HG03175 (cell line): ENCODE measurements at regions not wholly inside any gene's neighbourhood (a gene's known extent, or its start where the extent isn't known, plus 50 kb on each side); places are given as distances from the start of the nearest gene placed in this dataset.
"Not testable (repeated sequence)": the region's sequence is repeated elsewhere in the genome, so short reads cannot be mapped to it uniquely, and the experiment has no call there.

Source experiments
- ATAC-seq: cut with Tn5 transposase; IDR thresholded peaks from one replicate; pipeline ENCODE4 v1.9.1; 2021; ENCODE audit warnings: mild to moderate bottlenecking, moderate library complexity; ENCODE audit not compliant: unreplicated experiment

DNA sequence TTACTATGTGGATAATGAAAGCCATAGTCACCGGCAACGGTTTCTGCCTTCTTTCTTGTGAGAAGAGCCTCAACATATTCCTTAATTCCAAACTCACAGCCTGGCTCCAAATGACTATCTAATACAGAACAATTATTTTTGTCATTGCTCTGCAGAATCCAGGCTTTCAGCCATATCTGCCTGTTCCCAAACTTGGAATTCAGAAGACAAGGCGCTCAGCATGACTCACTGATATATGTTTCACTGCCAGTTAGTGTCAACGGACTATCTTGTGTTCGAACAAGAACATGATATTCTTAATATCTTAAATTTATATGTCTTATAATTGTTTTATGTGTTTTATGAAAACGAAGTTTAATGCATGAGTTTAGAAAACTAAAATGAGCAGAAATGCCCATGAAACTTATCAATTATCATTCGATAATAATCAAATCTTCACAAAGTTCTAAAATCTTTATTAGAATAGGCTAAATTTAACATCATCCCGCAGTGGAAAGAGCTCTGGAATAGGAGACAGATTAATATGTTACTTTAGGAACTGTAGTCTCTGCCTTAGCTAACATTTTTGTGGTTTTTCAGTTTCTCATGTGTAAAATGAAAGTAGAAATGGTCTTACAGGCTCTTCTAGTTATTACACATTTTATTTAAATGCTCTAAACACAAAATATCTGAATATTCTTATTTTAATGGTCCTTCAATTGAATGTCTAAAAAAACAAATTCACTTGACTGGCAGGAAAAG, 669.3 kb upstream of the GJE1 start:
- peak; percentile 78 for ATAC-seq

DNA sequence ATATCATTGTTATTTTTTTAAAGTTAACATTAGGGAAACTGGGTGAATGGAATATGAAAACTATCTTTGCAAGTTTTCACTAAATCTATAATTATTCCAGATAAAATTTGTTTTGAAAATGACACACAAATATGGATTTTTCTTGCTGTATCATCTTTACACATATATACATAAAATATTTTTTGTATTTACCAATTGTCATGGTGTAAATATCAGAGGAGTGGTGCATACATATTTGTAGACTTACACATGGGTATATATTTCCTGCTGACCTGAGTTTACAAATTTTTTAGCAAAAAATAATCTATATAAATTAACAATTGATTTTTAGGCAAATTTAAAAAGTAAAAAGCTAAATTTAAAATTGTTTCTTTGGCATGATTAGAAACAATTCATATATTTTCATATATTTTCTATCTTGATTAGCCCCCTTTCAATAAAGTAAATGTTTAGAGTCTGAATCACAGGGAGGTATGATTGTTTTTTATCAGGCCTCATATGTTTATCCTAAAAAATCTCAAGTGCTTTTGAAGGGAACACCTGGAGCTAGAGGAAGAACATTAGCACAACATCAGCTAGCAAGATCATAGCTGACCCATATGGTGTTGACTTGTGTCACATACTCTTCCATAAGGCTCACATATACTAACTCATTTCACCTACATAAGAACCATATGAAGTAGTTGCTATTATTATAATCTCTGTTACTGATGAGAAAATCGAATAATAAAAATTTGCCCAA, 671.8 kb upstream of the GJE1 start:
- no peak for ATAC-seq

DNA sequence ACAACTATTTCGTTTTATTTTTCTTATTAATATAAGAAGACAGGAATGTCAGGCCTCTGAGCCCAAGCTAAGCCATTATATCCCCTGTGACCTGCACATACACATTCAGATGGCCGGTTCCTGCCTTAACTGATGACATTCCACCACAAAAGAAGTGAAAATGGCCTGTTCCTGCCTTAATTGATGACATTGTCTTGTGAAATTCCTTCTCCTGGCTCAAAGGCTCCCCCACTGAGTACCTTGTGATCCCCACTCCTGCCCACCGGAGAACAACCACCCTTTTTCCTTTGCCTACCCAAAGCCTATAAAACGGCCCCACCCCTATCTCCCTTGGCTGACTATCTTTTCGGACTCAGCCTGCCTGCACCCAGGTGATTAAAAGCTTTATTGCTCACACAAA, 672.5 kb upstream of the GJE1 start:
- ATAC-seq: not testable (repeated sequence)

DNA sequence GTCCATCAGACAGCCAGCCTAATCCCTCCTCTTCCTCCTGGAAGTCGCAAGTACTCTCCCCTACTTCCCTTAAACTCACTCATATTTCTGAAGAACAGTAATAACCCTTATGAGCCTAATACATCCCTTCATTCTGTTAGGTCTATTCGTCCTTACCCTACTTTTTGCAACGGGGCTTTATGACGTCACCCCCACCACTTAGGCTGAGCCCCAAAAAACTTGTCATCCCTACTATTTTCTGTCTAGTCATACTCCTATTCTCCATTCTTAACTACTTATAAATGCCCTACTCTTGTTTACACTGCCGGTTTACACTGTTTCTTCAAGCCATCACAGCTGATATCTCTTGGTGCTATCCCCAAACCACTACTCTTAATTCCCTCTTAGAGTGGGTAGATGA, 674.7 kb upstream of the GJE1 start:
- not testable (repeated sequence) for ATAC-seq

DNA sequence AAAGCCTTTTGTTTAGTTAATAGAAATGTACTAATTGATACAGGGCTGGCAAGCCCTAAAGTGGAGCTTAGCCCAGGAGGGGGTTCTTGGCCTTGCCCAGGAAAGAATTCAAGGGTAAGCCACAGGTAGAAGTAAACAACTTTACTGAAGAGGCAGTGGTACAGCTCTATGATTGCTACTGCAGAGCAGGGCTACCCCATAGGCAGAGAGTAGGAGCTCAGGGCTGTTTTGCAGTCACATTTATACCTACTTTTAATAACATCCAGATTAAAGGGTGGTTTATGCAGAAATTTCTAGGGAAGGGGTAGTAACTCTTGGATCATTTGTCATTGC, 680.4 kb upstream of the GJE1 start:
- ATAC-seq: no peak

DNA sequence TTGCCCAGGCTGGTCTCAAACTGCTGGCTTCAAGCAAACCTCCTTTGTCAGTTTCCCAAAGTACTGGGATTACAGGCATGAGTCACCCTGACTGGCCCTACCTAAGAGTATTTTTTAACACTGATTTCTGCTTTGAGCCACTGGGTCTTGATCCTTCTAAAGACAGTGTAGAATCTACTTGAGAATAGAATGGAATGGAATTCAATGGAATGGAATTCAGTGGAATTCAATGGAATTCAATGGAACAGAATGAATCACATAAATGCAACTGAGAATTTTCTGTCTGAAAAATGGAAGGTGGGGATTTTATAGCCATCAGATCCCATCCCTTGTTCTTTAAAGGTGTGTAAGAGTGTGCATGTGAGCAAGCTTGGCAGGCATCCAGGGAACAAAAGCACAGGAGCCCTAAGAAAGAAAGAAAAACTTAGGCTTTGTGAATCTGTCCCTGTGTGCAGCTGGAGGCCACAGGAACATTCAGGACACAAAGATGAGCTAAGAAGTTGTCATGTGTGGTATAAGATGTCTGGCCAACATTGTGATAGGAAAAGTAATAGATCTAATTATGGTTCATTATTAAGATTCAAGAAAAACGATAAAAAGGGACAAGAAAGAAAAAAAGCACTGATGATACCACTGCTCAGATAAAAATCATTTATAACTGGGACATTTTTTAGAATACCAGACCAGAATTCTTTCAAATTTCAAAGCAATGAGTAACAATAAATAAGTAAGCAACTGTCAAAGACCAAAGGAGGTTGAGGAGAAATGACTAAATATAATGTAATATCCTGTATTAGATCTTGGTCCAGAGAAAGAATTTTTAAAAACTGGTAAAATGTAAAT, 681.0 kb upstream of the GJE1 start:
- ATAC-seq: no peak

DNA sequence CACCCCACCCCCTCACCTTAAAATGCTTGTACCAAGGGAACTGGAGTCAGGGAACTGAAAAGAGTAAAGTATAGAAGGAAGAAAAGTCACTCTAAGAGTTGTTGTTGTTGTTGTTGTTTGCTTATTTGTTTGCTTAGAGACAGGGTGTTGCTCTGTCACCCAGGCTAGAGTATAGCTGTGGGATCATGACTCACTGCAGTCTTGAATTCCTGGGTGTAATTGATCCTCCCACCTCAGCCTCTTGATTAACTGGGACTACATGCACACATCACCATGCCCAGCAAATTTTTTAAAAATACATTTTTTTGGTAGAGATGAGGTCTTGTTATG, 681.6 kb upstream of the GJE1 start:
- ATAC-seq: no peak

DNA sequence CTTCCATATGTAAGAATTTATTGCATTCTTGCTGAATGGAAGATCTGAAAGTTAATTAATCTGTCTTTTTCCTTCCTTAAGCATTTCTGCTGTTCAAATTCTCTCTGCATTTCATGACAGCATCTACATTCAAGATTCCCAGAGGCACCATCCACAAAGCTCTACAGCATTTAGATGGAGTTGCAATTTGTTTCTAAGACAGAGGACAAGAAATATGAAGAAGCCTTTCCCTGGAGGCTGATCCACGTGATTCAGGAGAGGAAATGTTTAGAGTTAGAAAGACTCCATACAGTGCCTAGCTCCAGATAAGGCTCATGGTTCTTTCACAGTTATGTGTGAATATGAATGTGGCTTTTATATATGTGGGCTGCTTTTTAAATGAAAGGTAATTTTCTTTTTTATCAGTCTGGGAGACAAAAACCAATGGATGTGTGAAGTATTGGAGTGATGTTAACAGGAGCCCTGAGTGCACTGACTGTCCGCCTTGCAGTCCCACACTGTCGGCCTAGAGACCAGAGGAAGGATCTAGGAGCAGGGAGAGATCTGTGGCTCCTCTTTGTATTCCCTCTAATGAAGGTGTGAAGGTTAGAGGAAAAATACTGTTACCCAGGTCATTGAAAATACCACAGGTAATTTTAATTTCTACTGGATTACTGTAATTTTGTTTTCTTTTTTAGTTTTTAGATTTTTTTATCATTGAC, 686.6 kb upstream of the GJE1 start:
- no peak for ATAC-seq

DNA sequence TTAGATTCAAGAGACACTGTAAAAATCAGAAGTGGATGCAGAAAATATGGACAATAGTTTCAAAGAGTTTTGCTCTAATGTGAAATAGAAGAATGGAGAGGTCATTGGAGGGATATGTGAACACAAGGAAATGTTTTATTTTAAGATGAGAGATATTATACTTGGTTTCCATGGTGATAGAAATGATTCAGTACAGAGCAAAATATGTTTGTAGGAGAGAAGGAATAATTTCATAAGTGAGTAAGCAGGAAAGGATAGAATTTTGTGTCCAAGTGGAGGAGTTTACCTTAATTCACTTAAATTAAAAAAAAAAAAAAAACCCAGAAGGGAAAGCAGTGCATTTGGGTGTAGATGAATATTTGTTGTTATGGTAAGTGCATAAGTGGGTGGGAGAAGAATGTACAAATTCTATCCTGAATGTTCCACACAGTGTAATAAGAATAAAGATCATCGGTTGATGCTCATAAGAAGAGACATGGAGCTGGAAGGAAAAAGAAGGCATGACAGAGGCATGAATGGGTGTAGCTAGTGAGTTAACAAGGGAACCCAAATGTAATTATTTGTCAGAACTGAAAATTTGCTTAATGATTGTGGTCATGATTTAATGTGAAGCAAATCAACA, 688.9 kb upstream of the GJE1 start:
- no peak for ATAC-seq

DNA sequence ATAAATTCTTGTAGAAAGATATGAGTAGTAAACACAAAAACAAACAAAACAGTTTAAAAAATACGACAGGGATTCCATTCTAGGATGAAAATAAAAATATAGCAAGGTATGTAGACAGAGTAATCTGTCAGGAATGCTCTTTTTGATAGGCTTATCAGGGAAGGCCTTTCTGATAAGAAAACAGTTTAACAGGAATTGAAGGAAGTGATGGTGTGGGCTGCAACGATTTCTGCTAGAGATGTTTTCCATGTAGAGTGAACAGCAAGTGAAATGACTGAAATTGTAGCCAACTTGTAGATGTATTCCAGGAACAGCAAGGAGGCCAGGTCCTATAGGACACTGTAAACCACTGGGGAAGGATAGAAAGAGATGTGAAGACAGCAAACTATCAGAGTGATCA, 689.7 kb upstream of the GJE1 start:
- ATAC-seq: no peak

DNA sequence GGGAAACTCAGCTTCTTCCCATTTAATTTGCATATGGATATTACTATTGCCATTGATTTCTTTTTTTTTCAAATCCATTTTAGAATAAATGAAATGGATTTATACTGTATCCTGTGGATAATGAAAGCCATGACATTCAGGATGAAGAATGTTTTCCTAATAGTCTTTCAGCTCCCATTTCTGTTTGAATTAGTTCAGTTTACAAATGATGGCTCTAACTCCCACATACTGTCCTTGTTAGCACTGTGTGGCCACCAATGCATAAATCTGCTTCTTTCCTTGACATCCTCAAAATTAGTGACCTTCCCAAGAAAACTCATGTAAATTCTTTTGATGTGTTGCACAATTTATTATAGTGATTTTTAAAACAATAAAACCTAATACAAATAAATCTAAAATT, 693.2 kb upstream of the GJE1 start:
- ATAC-seq: no peak

DNA sequence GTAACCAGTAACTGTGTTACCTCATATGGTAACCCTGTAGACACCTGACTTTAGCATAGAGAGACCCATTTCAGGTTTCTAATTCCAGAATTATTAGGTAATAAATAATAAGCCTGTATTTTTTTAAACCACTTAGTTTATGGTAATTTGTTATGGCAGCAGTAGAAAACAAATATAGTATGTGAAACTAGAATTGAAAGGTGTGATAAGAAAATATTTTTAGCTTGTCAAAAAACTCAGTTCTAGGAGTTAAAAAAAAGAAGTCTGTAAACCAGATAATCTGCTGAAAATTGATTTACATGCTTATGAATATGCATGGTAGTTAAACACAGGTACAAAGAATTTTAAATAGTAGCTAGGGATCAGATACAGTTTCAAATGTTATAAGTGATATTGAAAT, 695.0 kb upstream of the GJE1 start:
- peak; percentile 68 for ATAC-seq

DNA sequence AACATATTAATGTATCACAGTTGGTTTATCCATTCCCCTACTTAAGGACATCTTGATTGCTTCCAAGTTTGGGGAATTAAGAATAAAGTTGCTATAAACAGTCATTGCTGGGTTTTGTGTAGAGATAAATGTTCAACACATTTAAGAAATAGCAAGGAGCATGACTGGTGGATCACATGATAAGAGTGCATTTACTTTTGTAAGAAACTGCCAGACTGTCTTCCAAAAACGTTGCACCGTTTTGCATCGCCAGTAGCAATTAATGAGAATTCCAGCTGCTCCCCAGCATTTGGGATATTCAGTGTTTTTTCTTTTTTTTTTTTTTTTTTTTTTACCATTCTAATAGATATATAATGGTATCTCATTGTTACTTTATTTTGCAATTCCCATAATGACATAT, 695.7 kb upstream of the GJE1 start:
- no peak for ATAC-seq

DNA sequence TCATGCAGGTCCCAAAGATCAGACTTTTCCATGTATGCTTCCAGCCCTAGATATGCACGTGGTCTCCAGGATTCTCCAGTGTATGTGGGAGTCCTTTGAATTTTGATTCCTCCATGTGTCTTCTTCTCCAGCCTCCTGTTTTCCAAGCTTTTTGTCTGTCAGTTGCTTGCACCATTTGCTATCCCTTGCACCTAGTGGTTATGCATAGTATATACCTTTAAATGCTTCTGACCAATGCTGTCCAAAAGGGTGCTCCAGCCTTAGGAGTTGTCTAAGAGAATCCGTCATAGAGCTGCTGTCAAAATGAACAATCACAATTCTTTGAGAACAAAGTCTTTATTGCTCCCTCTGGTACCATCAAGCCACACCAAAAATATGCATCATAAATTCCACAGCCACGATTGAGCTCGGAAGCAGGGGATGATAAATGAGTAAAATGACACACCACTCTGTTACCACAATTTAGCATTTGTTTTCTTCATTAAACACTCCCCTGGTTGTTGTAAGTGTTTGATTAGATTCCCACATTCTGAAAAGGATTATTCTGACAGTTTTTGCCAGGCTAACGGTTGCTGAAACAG, 706.2 kb upstream of the GJE1 start:
- ATAC-seq: no peak

DNA sequence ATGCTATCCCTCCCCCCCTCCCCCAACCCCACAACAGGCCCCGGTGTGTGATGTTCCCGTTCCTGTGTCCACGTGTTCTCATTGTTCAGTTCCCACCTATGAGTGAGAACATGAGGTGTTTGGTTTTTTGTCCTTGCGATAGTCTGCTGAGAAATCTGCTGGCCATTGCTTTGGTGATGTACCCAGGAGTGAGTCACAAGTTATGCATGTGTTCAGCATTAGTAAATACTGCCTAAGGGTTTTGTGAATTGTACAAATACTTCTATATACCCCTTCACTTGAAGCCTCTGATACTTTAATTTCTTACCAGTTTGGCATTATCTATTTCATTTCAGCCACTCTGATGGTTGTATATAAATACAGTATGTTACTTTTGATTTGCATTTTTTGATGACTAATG, 711.3 kb upstream of the GJE1 start:
- no peak for ATAC-seq

DNA sequence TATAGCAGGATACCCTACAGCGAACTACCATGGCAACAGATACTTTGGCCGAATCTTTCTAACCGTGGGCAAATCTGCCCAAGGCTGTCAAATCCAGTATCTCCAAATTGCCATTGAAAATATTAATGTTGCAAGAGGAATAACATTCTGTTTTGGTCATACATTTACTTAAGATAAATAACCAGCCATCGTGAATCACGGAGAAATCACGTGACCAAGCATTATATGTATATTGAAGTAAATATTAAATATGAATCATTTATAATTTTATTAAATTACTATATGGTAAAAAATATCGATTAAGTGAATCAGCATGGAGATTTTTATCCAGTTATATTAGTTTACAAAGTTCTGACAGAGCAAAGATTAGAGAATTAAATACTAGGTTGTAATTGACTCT, 714.6 kb upstream of the GJE1 start:
- ATAC-seq: no peak

DNA sequence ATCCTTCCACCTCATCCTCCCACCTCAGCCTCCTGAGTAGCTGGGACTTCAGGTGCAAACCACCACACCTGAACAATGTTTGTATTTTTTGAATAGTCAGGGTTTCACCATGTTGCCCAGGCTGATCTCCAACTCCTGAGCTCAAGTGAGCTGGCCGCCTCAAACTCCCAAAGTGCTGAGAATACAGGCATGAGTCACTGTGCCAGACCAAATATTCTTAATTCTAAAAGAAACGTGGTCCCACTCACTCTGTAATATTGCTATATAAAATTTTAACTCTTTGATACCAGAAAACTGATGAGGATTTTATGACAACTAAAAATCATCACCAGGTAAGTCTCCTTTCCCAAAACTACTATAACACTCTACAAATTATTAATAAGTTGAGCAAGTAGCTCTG, 716.8 kb upstream of the GJE1 start:
- ATAC-seq: no peak

DNA sequence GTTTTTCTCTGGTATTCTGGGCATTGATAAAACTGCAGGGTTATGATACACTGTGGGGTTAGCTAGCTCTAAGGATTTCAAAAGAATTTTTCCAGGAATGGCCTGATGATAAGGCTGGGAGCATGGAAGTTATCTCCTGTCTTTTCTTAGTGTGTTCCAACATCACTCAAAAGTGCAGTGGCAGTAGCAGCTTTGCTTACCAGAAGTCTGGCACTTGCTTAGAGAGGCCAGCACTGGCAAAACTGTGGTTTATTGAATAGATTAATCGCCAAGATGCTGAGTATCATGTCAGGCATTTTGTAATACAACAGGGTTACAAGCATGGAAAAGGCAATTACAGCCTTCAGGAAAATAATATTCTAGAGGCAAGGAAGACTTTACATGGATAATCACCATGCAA, 719.5 kb upstream of the GJE1 start:
- ATAC-seq: no peak

DNA sequence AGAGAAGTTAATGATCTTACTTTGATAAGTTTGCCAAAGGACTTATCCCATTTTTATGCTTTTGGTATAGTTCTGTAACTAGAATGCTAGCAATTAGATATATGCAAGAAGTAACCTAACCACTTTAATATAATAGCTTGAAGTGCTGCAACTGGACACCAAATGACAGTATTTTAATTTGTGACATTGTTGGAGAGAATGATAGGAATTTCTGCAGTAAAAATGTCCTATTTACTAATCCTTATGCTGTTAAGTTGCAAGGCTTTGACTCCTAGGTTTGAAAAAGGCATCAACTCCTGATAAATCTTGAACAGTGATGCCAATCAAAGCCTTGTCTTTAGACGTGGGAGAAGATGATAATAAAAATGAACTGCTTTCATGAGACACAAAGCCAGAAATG, 726.0 kb upstream of the GJE1 start:
- no peak for ATAC-seq

DNA sequence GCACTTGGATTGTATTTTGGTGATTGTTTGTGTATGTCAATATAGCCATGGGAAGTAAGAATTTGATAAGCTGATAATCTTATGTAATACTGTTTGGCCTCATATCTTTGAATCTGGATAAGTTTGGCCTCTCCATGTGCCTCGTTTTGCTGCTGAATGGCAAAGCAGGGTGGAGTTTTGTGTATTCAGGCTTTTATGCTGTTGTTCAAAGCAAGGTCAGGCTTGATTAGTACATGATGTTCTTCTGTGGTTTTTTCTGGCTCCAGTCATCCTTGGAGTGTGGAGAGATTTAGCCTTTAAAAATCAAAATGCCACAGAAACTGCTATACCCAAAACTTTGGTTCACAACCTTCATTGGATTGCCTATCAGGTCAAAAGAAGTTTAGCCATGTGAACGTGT, 728.9 kb upstream of the GJE1 start:
- ATAC-seq: no peak

DNA sequence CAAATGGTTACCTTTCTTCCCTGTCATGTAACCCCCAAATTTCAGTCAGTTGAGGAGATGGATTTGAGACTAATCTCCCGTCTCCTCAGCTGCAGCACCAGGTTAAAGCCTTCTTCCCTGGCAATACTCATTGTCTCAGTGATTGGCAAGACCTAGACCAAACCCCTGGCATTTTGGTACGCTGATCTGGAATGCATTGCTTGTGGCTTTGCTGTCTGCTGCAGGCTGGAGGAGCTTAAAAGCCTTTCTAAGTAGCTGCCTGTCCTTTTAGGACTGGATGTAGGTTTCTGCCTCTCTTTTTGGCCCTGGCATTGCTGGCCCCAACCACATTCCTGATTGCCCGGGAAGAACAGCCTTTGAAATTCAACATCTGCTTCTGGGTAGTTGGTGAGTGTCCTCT, 729.6 kb upstream of the GJE1 start:
- no peak for ATAC-seq
